ENCODE measurements at regions not wholly inside any gene's neighbourhood (a gene's known extent, or its start where the extent isn't known, plus 50 kb on each side); places are given as distances from the start of the nearest gene placed in this dataset.

GRCh38 chr3:187618722-187619121 lies 51.5 kb downstream of the SST start:
- DNase-seq: no peak

DNA sequence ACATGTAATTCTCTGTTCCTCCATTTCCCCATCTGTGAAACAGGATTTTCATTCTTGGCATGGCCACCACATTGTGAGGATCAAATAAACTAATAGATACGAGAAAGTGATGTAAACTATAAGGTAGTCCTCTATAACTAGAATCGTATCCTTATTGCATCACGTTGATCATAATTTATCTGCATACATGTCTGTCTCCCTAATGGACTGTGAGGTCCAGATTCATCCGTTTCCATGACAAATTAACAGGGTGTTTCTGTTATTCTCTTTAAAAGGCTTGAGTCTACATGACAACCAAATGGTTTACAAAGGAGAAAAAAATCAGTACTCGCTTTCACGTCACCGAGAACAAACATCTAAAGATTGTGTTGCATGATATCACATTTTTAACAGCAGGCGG lies 53.0 kb downstream of the SST start:
- DNase-seq: no peak

GRCh38 chr3:187616307-187616972 lies 53.8 kb downstream of the SST start:
- peak; percentile 38 for DNase-seq

- no peak for DNase-seq
These were observed 54.6 kb downstream of the SST start for GRCh38 chr3:187615630-187616029.

GRCh38 chr3:187612656-187613055 lies 57.5 kb downstream of the SST start:
- no peak for DNase-seq

- no peak for DNase-seq
These were observed 59.1 kb downstream of the SST start for GRCh38 chr3:187610981-187611511.

GRCh38 chr3:187594272-187594671 lies 75.9 kb downstream of the SST start:
- no peak for DNase-seq

- no peak for DNase-seq
These were observed 76.7 kb downstream of the SST start for GRCh38 chr3:187593451-187593850.

DNA sequence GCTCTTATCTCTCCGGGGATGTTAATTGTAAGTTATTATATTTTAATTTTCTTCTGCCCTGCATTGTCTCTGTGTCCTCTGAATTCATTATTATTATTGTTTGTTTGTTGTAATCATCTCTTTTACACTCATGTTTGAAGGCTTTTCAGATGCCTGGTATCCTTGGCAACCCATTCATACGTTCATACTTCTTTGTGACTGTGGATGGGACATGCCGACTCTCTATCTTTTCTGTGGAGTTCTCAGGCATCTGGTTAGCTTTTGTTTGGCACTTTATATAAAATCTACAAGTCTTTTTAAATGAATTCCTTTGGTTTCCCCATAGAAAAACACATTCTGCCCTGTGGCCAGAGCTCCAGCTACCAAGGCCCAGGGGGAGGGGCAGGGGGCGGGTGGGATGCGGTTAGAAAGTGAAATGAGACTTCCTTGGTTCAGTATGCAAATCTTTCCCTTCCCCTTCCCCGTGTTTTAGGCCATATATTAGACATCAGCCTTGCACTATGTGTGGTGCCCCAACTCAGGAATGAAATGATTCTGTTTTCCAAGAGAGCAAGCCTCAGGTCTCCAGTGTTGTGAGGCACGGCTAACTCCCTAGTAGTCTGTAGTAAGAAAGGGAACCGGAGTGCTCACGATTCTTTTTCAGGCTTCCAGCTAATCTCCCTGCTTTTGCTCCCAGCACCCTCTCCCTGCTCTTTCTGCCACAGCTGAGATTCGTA lies 79.2 kb downstream of the SST start:
- DNase-seq: no peak

- no peak for DNase-seq
These were observed 83.1 kb downstream of the SST start for GRCh38 chr3:187587076-187587475.

DNA sequence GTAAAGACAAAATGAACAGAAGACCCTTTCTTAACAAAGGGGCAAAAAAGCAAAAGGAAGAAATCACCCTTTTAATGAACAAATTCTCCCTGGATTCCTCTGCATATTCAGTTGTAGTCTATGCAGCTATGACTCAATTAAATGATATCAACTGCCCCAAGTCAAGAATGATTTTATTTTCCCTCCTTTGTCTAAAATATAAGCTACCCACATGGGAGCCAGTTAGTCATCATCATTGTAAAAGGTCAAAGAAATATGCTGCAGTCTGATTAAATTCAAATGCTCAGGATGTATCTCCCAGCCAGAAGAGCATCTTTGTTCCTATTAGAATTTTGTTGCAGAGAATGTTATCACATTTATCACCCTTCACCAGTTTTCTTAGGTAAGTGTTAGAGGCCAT lies 84.0 kb downstream of the SST start:
- no peak for DNase-seq

DNA sequence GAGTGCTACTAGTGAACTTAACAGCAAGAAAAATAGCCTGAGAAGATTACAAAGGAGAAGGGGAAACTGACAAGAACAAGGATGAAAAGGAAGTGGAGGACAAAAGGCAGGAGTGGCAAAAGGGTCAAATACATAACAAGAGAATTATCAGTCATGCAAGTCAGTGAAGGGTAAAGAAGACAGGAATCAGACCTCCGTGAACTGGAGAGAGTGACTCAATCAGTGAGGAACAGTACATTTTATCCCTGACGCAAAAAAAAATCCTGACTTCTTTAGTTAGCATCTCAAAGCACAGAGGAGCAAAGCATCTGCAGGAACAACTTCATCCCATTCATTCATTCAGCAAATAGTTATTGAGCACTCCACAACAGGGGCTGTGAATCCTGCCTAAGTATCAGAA lies 97.8 kb downstream of the SST start:
- DNase-seq: no peak

DNA sequence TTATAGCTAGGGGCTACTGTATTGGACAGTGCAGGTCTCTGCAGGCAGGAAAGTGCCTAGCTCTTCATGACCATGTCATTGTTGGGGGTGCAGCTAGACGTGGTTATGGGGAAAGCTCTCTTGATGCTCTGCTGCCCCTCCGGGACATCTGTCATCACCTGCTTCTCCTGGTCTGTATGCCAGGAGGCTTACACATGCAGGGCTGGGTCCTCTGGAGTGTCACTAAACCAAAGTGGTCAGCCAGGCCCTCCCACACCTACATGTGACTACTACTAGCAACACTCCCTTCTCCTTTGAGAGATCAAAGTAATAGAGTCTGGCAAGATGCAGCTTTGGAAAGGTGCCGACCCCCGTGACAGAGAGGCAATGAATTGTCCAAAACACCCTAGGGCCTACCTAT lies 98.5 kb downstream of the SST start:
- DNase-seq: no peak

GRCh38 chr3:187570776-187571175 lies 99.4 kb downstream of the SST start:
- no peak for DNase-seq

DNA sequence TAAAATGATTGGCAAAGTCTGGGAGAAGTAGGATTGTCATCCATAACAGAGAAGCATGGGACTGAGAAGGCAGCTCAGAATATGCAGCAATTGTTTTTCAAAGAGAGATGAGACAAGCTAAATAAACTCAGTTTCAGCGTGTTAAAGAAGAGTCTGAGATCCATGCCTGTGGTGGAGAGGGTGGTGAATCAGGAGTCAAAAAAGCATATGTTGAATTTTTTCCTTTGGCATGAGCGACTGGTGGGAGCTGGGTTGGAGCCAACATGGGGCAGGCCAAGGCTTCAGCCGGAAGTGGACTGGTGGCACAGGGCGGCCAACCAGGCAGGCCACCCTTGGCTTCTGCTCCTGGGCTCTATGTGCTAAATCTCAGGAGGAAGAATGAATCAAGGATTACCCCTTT lies 102.0 kb downstream of the SST start:
- no peak for DNase-seq

- DNase-seq: no peak
These were observed 102.5 kb downstream of the SST start for GRCh38 chr3:187567661-187568121.

DNA sequence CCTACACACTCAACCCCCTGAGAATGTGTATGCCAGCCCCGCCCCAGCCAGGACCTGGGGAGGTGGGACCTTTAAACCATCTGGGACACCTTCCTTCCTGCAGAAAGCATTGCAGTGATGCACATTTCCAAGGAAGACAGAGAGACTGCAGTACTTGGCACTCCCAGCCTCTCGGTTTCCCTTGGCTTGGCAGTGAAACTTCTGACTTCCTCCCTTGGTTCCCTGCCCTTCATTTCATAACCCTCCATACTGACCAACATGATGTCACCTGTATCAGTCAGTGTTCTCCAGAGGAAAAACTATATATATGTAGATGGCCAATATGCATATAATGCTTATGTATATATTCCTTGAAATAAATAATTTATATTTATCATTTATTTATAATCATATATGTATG lies 103.2 kb downstream of the SST start:
- no peak for DNase-seq

DNA sequence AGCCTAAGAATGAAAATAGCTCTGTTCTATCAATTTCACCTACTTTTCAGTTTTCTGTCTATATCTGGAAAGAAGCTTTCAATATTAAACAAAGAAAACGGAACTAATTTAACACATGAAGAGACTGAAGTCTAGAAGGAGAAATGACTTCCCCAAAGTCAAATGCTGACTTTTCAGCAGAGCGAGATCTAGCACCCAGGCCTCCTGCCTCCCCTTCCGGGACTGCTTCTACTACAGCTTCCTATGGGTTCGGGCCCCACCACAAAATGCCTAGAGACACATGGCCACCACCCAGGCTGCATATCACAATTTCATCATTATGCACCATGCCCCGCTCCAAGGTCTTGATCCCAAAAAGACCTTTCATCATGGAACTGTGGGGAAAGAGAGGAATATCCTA lies 104.5 kb downstream of the SST start:
- no peak for DNase-seq

DNA sequence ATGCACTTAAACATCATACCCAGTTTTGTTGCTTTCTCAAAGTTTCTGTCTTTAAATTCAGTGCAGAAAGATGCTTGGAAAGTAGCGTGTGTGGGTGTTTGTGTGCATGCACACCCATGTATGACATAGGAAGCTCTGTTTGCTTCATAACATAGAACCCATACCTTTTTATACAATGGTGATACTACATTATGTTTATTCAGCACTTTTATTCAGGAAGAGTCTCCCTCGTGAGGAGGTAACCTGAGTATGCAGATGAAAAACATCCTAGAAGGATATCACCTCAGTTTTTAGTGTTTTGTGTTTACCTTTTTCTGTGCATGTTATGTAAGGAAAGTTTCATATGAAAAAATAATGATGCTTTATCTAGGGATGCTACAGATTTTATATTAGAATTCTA lies 111.2 kb downstream of the SST start:
- DNase-seq: no peak

- no peak for DNase-seq
These were observed 118.8 kb downstream of the SST start for GRCh38 chr3:187551416-187551815.

- DNase-seq: no peak
These were observed 119.7 kb downstream of the SST start for GRCh38 chr3:187550446-187550845.

DNA sequence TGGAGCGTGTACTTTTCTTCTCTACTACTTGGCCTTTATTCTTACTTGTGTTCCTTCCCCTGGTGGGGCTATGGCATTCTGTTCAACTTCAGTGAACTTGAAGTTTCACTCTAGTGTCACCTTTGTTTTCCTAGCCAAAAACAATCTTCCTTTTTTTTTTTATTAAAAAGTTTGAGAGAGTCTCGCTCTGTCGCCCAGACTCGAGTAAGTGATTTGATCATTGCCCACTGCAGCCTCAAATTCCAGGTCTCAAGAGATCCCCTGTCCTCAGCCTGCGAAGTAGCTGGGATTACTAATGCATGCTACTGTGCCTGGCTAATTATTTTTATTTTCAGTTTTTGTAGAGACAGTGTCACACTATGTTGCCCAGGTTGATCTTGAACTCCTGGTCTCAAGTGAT lies 124.8 kb downstream of the SST start:
- no peak for DNase-seq

DNA sequence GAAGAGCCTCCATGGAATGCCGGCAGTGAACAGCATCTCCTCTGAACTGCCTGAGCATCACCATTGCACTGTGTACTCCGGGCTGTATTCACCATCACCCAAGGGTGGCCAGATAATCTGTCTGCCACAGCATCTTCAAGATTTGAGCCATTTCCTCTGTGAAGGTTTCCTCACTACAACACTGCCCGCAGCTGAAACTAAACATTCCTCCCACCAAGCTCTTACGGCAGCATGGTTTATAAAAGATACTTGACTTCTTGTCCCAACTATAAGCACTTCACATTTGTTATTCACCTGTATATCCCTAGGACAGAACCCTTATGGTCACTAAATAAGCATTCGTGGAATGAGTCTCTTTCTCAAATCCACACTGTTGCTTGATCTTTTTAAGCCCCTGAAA lies 125.9 kb downstream of the SST start:
- DNase-seq: no peak

DNA sequence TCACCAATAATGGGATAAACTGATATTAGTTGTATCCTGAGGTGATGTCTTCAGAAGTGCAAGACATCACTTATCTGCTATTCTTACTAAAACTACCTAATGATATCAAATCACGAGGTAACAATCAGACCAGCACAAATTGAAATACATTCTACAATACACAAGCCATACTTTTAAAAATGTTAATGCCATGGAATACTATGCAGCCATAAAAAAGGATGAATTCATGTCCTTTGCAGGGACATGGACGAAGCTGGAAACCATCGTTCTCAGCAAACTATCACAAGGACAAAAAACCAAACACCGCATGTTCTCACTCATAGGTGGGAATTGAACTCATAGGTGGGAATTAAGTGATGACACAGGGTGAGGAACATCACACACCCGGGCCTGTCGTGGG lies 129.3 kb downstream of the SST start:
- DNase-seq: no peak

DNA sequence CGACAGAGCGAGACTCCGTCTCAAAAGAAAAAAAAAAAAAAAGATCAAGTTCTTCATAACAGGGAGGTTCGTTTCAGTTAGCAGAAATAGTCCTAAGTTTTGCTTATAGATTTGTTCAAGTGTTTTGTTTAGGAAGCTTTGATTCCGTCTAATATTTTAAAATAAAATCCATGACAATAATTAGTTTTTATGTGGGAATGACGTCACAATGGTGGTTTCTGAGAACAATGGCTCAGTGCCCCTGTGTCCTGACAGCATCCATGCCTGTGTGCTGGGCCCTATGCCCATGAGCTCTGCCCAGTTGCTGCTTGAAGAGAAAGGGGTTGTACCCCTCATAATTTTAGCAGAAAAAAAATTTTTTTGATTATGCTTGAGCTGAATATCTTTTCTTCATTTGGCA lies 134.0 kb downstream of the SST start:
- DNase-seq: no peak
